ENCODE measurements at regions not wholly inside any gene's neighbourhood (a gene's known extent, or its start where the extent isn't known, plus 50 kb on each side); places are given as distances from the start of the nearest gene placed in this dataset.

GRCh38 chr3:174398761-174399160, 460.4 kb upstream of the NAALADL2 start:
- H3K9ac ChIP-seq = no peak overlapping the region
- H3K4me2 ChIP-seq = no peak overlapping the region
- no peaks in the 10 kb centered on the region for H3K4me1 ChIP-seq (ENCODE audit: control insufficient read depth in 1 of 2, insufficient read depth in 2 of 2, low read depth in 1 of 2, low read length in 1 of 2)
- H3K79me2 ChIP-seq (ENCODE audit: insufficient read depth) = no peaks in the 10 kb centered on the region
- no peaks in the 10 kb centered on the region for H3F3A ChIP-seq (replicated peaks; ENCODE audit: insufficient read depth)
- CTCF ChIA-PET = interaction anchor here (0.6 to 1.3 kb wide), 4 partner anchors 10 to 77 kb away, joined by 3 to 4 read pairs (median 3); no protein-coding TSS in a partner anchor
- no peaks in the 10 kb centered on the region for H3K9me2 ChIP-seq
- WGBS (ENCODE audit: low lambda C conversion rate) = 83% methylated on average over 1 of the region's 1 CpG
- no peaks in the 10 kb centered on the region for H3K9me3 ChIP-seq
- no peaks in the 10 kb centered on the region for H3K27me3 ChIP-seq (ENCODE audit: insufficient read depth)
- TF ChIP-seq YY1 (IDR thresholded peaks at IDR 0.05; ENCODE audit: low read depth) (no peak), FOXM1 (IDR thresholded peaks at IDR 0.05; ENCODE audit: low read depth) (no peak), TEAD4 (IDR thresholded peaks at IDR 0.05; ENCODE audit: borderline replicate concordance, insufficient read depth) (no peak), SMC3 (IDR thresholded peaks at IDR 0.05; ENCODE audit: low read depth, low read length) (no peak), REST (IDR thresholded peaks at IDR 0.05; ENCODE audit: low read depth, low read length) (no peak), RCOR1 (IDR thresholded peaks at IDR 0.05; ENCODE audit: low read length) (no peak), USF1 (IDR thresholded peaks at IDR 0.05; ENCODE audit: borderline replicate concordance, low read depth) (no peak), MXI1 (IDR thresholded peaks at IDR 0.05; ENCODE audit: low read depth, low read length) (no peak), EZH2phosphoT487 (IDR thresholded peaks at IDR 0.05; ENCODE audit: borderline replicate concordance, low read depth) (no peak), TAF1 (IDR thresholded peaks at IDR 0.05; ENCODE audit: borderline replicate concordance, low read depth, low read length) (no peak), GABPA (IDR thresholded peaks at IDR 0.05; ENCODE audit: low read depth) (no peak)
- H3K4me3 ChIP-seq (ENCODE audit: low read depth in 2 of 2, low read length in 1 of 2) = no peak overlapping the region
- H3K27ac ChIP-seq (ENCODE audit: low read depth in 2 of 2, low read length in 1 of 2) = no peak overlapping the region
- no peak for DNase-seq
- H4K20me1 ChIP-seq (ENCODE audit: insufficient read depth) = no peaks in the 10 kb centered on the region
- POLR2A ChIA-PET = no interaction called here
- no peaks in the 10 kb centered on the region for H3K36me3 ChIP-seq (replicated peaks in 1 of 2; ENCODE audit: control insufficient read depth in 1 of 2, insufficient read depth in 2 of 2, low read length in 1 of 2)
- no peak overlapping the region for H2AFZ ChIP-seq (ENCODE audit: low read depth)

- H2AFZ ChIP-seq (ENCODE audit: low read depth) = no peak overlapping the region
- H4K20me1 ChIP-seq (ENCODE audit: insufficient read depth) = no peaks in the 10 kb centered on the region
- H3K79me2 ChIP-seq (ENCODE audit: insufficient read depth) = no peaks in the 10 kb centered on the region
- H3K4me1 ChIP-seq (ENCODE audit: control insufficient read depth in 1 of 2, insufficient read depth in 2 of 2, low read depth in 1 of 2, low read length in 1 of 2) = no peaks in the 10 kb centered on the region
- H3K4me3 ChIP-seq (ENCODE audit: low read depth in 2 of 2, low read length in 1 of 2) = no peak overlapping the region
- TF ChIP-seq PBX3 (IDR thresholded peaks at IDR 0.05) = no peak
- no peak for TF ChIP-seq TEAD4 (IDR thresholded peaks at IDR 0.05; ENCODE audit: borderline replicate concordance, insufficient read depth)
- TF ChIP-seq ZBTB33 (IDR thresholded peaks at IDR 0.05; ENCODE audit: borderline replicate concordance, low read depth) = no peak
- no peak for TF ChIP-seq TCF12 (IDR thresholded peaks at IDR 0.05)
- no peak for TF ChIP-seq RFX5 (IDR thresholded peaks at IDR 0.05; ENCODE audit: low read length)
- TF ChIP-seq CHD2 (IDR thresholded peaks at IDR 0.05; ENCODE audit: low read length, partially characterized antibody) = no peak
- no peak for TF ChIP-seq POLR2AphosphoS5 (IDR thresholded peaks at IDR 0.05; ENCODE audit: low read depth, low read length)
- no peak for TF ChIP-seq EP300 (IDR thresholded peaks at IDR 0.05; ENCODE audit: borderline replicate concordance in 1 of 2, low read depth in 1 of 2, low read length in 1 of 2)
- TF ChIP-seq RXRA (IDR thresholded peaks at IDR 0.05; ENCODE audit: borderline replicate concordance, low read depth) = no peak
- POLR2A ChIA-PET = no interaction called here
- no peaks in the 10 kb centered on the region for H3F3A ChIP-seq (replicated peaks; ENCODE audit: insufficient read depth)
- H3K27me3 ChIP-seq (ENCODE audit: insufficient read depth) = no peaks in the 10 kb centered on the region
- no peaks in the 10 kb centered on the region for H3K9me3 ChIP-seq
- H3K4me2 ChIP-seq = no peak overlapping the region
- CTCF ChIA-PET = no interaction called here
- no peak overlapping the region for H3K9ac ChIP-seq
- DNase-seq = no peak
- H3K27ac ChIP-seq (ENCODE audit: low read depth in 2 of 2, low read length in 1 of 2) = no peak overlapping the region
- H3K9me2 ChIP-seq = no peaks in the 10 kb centered on the region
- H3K36me3 ChIP-seq (replicated peaks in 1 of 2; ENCODE audit: control insufficient read depth in 1 of 2, insufficient read depth in 2 of 2, low read length in 1 of 2) = no peaks in the 10 kb centered on the region
Measured at GRCh38 chr3:174403831-174404230, 455.3 kb upstream of the NAALADL2 start.
